KMS-11 (cell line): ENCODE measurements at regions not wholly inside any gene's neighbourhood (a gene's known extent, or its start where the extent isn't known, plus 50 kb on each side); places are given as distances from the start of the nearest gene placed in this dataset.
"Not testable (repeated sequence)": the region's sequence is repeated elsewhere in the genome, so short reads cannot be mapped to it uniquely, and the experiment has no call there.

Experiments
- H2AFZ ChIP-seq: fragments of 200-600 bp; sonication (generic); 2 replicates; pipeline ENCODE4 v1.6.1; 2016; ENCODE audit warnings: antibody characterized with exemption, mixed run types, low read depth
- H3K27ac ChIP-seq: fragments of 200-600 bp; sonication (generic); 2 replicates; pipeline ENCODE4 v1.6.1; 2016; ENCODE audit warnings: mild to moderate bottlenecking, mixed run types
- H3K27me3 ChIP-seq: fragments of 200-600 bp; sonication (generic); 2 replicates; pipeline ENCODE4 v1.6.1; 2017; ENCODE audit warnings: mild to moderate bottlenecking, low read depth, mixed run types, moderate library complexity; ENCODE audit not compliant: insufficient read depth
- H3K36me3 ChIP-seq: fragments of 200-600 bp; sonication (generic); 2 replicates; pipeline ENCODE4 v1.6.1; 2017; ENCODE audit warnings: mild to moderate bottlenecking, mixed run types; ENCODE audit not compliant: insufficient read depth
- H3K4me1 ChIP-seq: fragments of 200-600 bp; sonication (generic); 2 replicates; pipeline ENCODE4 v1.6.1; 2016; ENCODE audit warnings: mild to moderate bottlenecking, low read depth, mixed run types; ENCODE audit not compliant: poor library complexity, severe bottlenecking
- H3K4me2 ChIP-seq: fragments of 200-600 bp; sonication (generic); 2 replicates; pipeline ENCODE4 v1.7.0; 2016; ENCODE audit warnings: mild to moderate bottlenecking, mixed run types
- H3K4me3 ChIP-seq: fragments of 200-600 bp; sonication (generic); IDR thresholded peaks from 2 replicates; pipeline ENCODE4 v1.6.1; 2017; ENCODE audit warnings: low read depth, low read length, mixed read lengths; ENCODE audit not compliant: insufficient read depth
- H3K79me2 ChIP-seq: fragments of 200-600 bp; sonication (generic); 2 replicates; pipeline ENCODE4 v1.6.1; 2016; ENCODE audit warnings: low read depth, mixed run types; ENCODE audit not compliant: insufficient read depth
- H3K9ac ChIP-seq: fragments of 200-600 bp; sonication (generic); 2 replicates; pipeline ENCODE4 v1.6.1; 2016; ENCODE audit warnings: mild to moderate bottlenecking, mixed run types
- H4K20me1 ChIP-seq: fragments of 200-600 bp; sonication (generic); 2 replicates; pipeline ENCODE4 v1.6.1; 2016; ENCODE audit warnings: mild to moderate bottlenecking, mixed run types; ENCODE audit not compliant: insufficient read depth
- TF ChIP-seq, protein P1 (sequence below): fragments of 200-600 bp; sonication (generic); conservative IDR thresholded peaks from 2 replicates; pipeline ENCODE4 v1.6.1; 2017; ENCODE audit warnings: low read depth, mild to moderate bottlenecking, antibody characterized with exemption, low read length, moderate library complexity, mixed read lengths

DNA sequence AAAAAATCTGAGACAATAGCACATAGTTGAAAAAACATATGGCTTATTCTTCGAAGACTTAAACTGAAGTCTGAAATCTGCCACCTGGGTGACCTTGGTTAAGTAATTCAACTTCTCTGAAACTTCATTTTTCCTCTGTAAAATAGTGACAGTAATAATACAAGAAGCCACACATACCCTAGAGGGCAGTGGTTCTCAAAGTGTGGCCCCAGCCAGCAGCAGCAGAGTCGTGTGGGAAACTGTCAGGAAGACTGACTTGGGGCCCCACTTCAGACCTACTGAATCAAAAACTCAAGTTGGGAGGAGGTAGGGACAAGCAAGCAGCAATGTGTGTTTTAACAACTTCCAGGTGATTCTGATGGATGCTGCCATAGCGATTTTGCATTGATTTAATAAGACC lies 249.9 kb downstream of the HNRNPD start:
- Histone ChIP-seq H3K4me1 (no peaks in the 10 kb centered on the region), H3K4me3 (no peak overlapping the region), H3K9ac (no peak overlapping the region), H3K4me2 (no peak overlapping the region), H3K27me3 (no peaks in the 10 kb centered on the region), H3K36me3 (no peaks in the 10 kb centered on the region), H2AFZ (no peak overlapping the region), H4K20me1 (no peaks in the 10 kb centered on the region), H3K79me2 (no peaks in the 10 kb centered on the region), H3K27ac (no peak overlapping the region)
- TF ChIP-seq, protein P1, sequence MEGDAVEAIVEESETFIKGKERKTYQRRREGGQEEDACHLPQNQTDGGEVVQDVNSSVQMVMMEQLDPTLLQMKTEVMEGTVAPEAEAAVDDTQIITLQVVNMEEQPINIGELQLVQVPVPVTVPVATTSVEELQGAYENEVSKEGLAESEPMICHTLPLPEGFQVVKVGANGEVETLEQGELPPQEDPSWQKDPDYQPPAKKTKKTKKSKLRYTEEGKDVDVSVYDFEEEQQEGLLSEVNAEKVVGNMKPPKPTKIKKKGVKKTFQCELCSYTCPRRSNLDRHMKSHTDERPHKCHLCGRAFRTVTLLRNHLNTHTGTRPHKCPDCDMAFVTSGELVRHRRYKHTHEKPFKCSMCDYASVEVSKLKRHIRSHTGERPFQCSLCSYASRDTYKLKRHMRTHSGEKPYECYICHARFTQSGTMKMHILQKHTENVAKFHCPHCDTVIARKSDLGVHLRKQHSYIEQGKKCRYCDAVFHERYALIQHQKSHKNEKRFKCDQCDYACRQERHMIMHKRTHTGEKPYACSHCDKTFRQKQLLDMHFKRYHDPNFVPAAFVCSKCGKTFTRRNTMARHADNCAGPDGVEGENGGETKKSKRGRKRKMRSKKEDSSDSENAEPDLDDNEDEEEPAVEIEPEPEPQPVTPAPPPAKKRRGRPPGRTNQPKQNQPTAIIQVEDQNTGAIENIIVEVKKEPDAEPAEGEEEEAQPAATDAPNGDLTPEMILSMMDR = no peak

DNA sequence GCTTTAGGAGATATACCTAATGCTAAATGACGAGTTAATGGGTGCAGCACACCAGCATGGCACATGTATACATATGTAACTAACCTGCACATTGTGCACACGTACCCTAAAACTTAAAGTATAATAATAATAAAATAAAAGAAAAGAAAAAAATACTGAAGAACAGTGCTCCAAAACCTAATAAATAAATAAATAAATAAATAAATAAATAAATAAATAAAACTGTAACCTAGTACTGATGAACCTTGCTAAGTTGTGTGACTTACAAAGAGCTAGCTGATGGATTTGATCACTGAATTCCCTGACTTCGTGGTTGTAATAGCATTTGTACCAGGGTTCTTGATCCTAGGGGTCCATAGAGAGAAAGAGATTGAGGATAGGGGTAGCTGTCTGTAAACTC lies 258.6 kb downstream of the HNRNPD start:
- not testable (repeated sequence) for H4K20me1 ChIP-seq, H3K27me3 ChIP-seq, H3K27ac ChIP-seq, H3K4me3 ChIP-seq, H3K79me2 ChIP-seq, H3K36me3 ChIP-seq, H3K4me1 ChIP-seq, H3K4me2 ChIP-seq, H3K9ac ChIP-seq, H2AFZ ChIP-seq

DNA sequence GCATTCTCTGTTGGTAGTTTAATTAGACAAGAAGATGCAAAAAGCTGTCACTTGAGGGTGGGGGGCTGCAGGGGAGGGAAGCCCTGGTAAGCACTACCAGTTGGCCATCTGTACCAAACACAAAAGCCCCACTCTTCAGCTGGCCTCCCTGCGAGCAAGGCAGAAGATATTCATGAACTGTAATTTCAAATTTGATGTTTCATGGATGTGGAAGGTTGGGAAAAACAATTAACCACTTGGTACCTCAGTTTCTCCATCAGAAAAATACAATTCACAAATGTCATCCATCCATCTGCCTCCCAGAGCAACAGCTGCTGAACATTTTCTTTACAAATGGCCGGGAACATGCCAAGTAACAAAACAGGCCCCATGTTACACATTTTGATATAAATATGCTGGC lies 265.3 kb downstream of the HNRNPD start:
- Histone ChIP-seq H3K4me1 (no peaks in the 10 kb centered on the region), H3K79me2 (no peaks in the 10 kb centered on the region), H2AFZ (no peak overlapping the region), H3K27ac (no peak overlapping the region), H3K9ac (no peak overlapping the region), H3K4me3 (no peak overlapping the region), H3K27me3 (no peaks in the 10 kb centered on the region), H3K4me2 (no peak overlapping the region), H4K20me1 (no peaks in the 10 kb centered on the region), H3K36me3 (no peaks in the 10 kb centered on the region)
- TF ChIP-seq, protein P1 = no peak

DNA sequence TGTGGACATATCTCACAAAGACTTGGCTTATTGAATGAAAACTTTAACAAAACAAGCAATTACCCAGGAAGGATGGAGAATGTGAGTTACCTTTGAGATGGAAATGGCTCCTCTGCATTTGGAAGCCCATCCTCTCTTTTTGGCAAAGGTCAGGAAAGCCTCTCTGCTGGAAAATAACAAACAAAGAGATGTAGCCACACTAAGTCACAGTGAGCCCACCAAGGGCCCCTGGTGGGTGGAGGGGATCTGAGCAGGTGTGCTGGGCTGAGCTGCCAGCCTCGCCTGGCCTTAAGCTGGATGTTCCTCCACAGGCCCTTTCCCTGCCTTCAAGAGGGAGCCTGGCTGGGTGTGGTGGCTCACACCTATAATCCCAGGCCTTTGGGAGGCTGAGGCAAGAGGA lies 269.2 kb downstream of the HNRNPD start:
- H3K36me3 ChIP-seq = no peaks in the 10 kb centered on the region
- no peaks in the 10 kb centered on the region for H3K79me2 ChIP-seq
- no peak overlapping the region for H3K4me2 ChIP-seq
- no peak overlapping the region for H3K9ac ChIP-seq
- H3K27me3 ChIP-seq = no peaks in the 10 kb centered on the region
- TF ChIP-seq, protein P1 = no peak
- H3K27ac ChIP-seq = no peak overlapping the region
- H3K4me3 ChIP-seq = no peak overlapping the region
- H4K20me1 ChIP-seq = no peaks in the 10 kb centered on the region
- no peak overlapping the region for H2AFZ ChIP-seq
- no peaks in the 10 kb centered on the region for H3K4me1 ChIP-seq

DNA sequence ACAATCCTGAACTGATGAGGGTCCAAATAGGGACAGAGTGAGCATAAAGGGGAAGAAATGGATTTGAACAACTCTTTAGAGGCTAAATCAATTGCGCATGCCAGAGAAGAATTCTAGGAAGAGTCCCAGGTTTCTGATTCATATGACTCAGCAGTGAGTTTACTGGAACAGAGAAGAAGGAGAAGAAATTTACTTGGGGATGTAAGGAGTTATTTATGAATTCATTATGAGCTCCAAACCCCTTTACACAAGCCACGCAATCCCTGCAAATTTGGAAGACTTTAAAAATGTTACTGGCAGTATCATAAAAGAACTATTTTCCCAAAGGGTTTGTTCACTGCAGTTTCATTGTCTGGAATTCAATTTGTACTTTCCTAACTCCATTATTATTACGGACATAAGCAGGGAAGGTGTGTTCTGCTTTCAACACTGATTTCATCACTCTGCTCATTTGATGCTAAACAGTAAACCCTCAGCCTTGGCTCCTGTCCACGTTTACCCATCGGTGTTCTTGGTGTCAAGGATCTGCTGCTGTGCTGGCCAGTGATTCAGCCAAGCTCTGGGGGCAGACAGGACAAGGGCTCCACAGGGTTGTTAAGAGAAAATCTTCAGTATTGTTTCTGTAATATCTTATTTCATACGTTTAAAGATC lies 273.7 kb downstream of the HNRNPD start:
- Histone ChIP-seq H3K4me3 (no peak overlapping the region), H3K27ac (no peak overlapping the region), H2AFZ (no peak overlapping the region), H3K9ac (no peak overlapping the region), H3K27me3 (no peaks in the 10 kb centered on the region), H4K20me1 (no peaks in the 10 kb centered on the region), H3K4me1 (no peaks in the 10 kb centered on the region), H3K36me3 (no peaks in the 10 kb centered on the region), H3K79me2 (no peaks in the 10 kb centered on the region), H3K4me2 (no peak overlapping the region)
- TF ChIP-seq, protein P1 = no peak
